ENCODE measurements at regions not wholly inside any gene's neighbourhood (a gene's known extent, or its start where the extent isn't known, plus 50 kb on each side); places are given as distances from the start of the nearest gene placed in this dataset.

DNA sequence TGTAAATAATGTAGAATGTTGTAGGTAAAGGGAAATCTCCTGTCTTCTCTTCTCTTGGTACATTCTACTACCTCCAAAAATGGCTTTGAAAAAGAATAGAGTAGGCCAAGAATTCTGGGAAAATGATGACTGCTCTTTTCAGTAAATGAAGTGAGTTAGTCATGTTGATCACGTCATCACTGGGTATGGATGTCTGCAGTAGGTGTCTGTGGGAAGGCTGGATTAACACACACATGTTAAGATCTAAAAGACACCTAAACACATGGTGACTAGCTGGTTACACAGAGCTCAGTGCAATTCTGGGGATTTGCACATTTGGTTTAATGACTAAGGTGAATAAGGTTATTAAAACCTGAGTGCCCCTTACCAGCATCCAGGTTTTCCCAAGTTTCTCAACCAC lies 161.5 kb downstream of the CEP120 start:
- Histone ChIP-seq H3K4me1 (ENCODE audit: control insufficient read depth, insufficient read depth, low read length) (no peaks in the 10 kb centered on the region), H3K9ac (ENCODE audit: control insufficient read depth, insufficient read depth, low read length) (no peak overlapping the region), H3K4me2 (ENCODE audit: control insufficient read depth, insufficient read depth) (no peak overlapping the region), H4K20me1 (ENCODE audit: control insufficient read depth, insufficient read depth) (no peaks in the 10 kb centered on the region), H3K27ac (ENCODE audit: control insufficient read depth, insufficient read depth) (no peak overlapping the region), H3K27me3 (replicated peaks in 1 of 2; ENCODE audit: control insufficient read depth in 2 of 2, insufficient read depth in 2 of 2, low read length in 1 of 2) (no peaks in the 10 kb centered on the region), H3K4me3 (no peak overlapping the region), H2AFZ (ENCODE audit: control insufficient read depth, low read depth, low read length) (no peak overlapping the region), H3K36me3 (ENCODE audit: control insufficient read depth in 2 of 2, insufficient read depth in 2 of 2, low read length in 1 of 2) (no peaks in the 10 kb centered on the region), H3K9me3 (replicated peaks; ENCODE audit: control insufficient read depth, insufficient read depth, low read length) (no peaks in the 10 kb centered on the region), H3K79me2 (ENCODE audit: control insufficient read depth, insufficient read depth, low read length) (no peaks in the 10 kb centered on the region)
- FAIRE-seq (no peak), ATAC-seq (no peak), DNase-seq (ENCODE audit: low read depth, low spot score) (no peak)
- TF ChIP-seq NKRF (conservative IDR thresholded peaks at IDR 0.05), result no peak
- TF ChIP-seq MXI1 (IDR thresholded peaks at IDR 0.05; ENCODE audit: low read depth, low read length), result no peak
- no peak for TF ChIP-seq HDGF (IDR thresholded peaks at IDR 0.05)
- no peak for TF ChIP-seq BRCA1 (IDR thresholded peaks at IDR 0.05; ENCODE audit: low read depth, low read length)
- TF ChIP-seq POLR2A (IDR thresholded peaks at IDR 0.05; ENCODE audit: low read depth, low read length), result no peak
- TF ChIP-seq ZNF592 (IDR thresholded peaks at IDR 0.05), result no peak
- no peak for TF ChIP-seq TCF3 (IDR thresholded peaks at IDR 0.05; ENCODE audit: borderline replicate concordance, insufficient read depth, low read depth, low read length)
- RAD21 ChIA-PET (ENCODE audit: unreplicated experiment), result no interaction called here
- intact Hi-C loops (cut with micrococcal nuclease; ENCODE audit: unreplicated experiment) (no loop called here), in situ Hi-C loops (cut with MboI) (no loop called here)
- no TSS peak for BruUV-seq (replicated peaks)
- CTCF ChIA-PET, result no interaction called here
- SMC1A ChIA-PET (ENCODE audit: uncharacterized antibody, unreplicated experiment), result no interaction called here
- POLR2A ChIA-PET, result no interaction called here
- 0% methylated on average over 1 of the region's 1 CpG for WGBS (ENCODE audit: insufficient coverage, insufficient replicate concordance, low lambda C conversion rate, missing lambda C conversion rate)

All from GM12878 (cell line).